22Rv1 (cell line): ENCODE measurements at regions not wholly inside any gene's neighbourhood (a gene's known extent, or its start where the extent isn't known, plus 50 kb on each side); places are given as distances from the start of the nearest gene placed in this dataset.

ENCODE experiments used
- CTCF ChIP-seq: fragments of 450-650 bp; IDR thresholded peaks from 2 replicates; pipeline ENCODE4 v1.5.1; 2017; ENCODE audit warnings: mild to moderate bottlenecking
- ZFX ChIP-seq: fragments of 450-650 bp; IDR thresholded peaks from 2 replicates; pipeline ENCODE4 v1.6.1; 2017; ENCODE audit warnings: antibody characterized with exemption, borderline replicate concordance

GRCh38 chr16:59654455-59654854, 920.3 kb upstream of the GOT2 start:
- no peak for TF ChIP-seq CTCF
- TF ChIP-seq ZFX, result no peak
